A673 (cell line): ENCODE measurements at regions not wholly inside any gene's neighbourhood (a gene's known extent, or its start where the extent isn't known, plus 50 kb on each side); places are given as distances from the start of the nearest gene placed in this dataset.

ENCODE experiments used
- BruUV-seq: library from RNA; stranded (reverse); fragments of 400-500 nt; replicated peaks from 2 replicates; lab custom pipeline; 2021; lab: Mats Ljungman, UMichigan
- CTCF ChIA-PET: fragments of 300-600 bp; sonication (Branson Sonifier 250); formaldehyde crosslinking; loops from one replicate; lab custom pipeline; 2022; ENCODE audit warnings: antibody characterized with exemption; lab: Charles Lee
- POLR2A ChIA-PET: fragments of 300-600 bp; sonication (Branson Sonifier 250); formaldehyde crosslinking; loops from one replicate; lab custom pipeline; 2022; ENCODE audit warnings: antibody characterized with exemption; ENCODE audit not compliant: low non-redundant PET; lab: Charles Lee
- DNase-seq: peaks from one replicate; pipeline ENCODE4 v3.0.0-alpha.2; 2015; ENCODE audit warnings: low spot score
- H3K27ac ChIP-seq: fragments of 200-600 bp; sonication (generic); 2 replicates; pipeline ENCODE4 v1.5.1; 2016; ENCODE audit warnings: mixed run types, low read depth, mild to moderate bottlenecking, mixed read lengths, antibody characterized with exemption, low read length; ENCODE audit not compliant: poor library complexity, severe bottlenecking
- H3K27me3 ChIP-seq: fragments of 200-600 bp; sonication (generic); replicated peaks from 2 replicates; pipeline ENCODE4 v1.6.1; 2017; ENCODE audit warnings: mixed run types, low read depth, mild to moderate bottlenecking, mixed read lengths, antibody characterized with exemption, low read length; ENCODE audit not compliant: insufficient read depth, poor library complexity
- H3K36me3 ChIP-seq: fragments of 200-600 bp; sonication (generic); 2 replicates; pipeline ENCODE4 v1.6.1; 2016; ENCODE audit warnings: mixed run types, mild to moderate bottlenecking, mixed read lengths, antibody characterized with exemption, low read length; ENCODE audit not compliant: insufficient read depth, poor library complexity, severe bottlenecking
- H3K4me1 ChIP-seq: fragments of 200-600 bp; sonication (generic); 2 replicates; pipeline ENCODE4 v1.6.1; 2017; ENCODE audit warnings: mixed run types, mild to moderate bottlenecking, mixed read lengths, antibody characterized with exemption, low read length; ENCODE audit not compliant: insufficient read depth, poor library complexity, severe bottlenecking
- H3K4me3 ChIP-seq: fragments of 200-600 bp; sonication (generic); 2 replicates; pipeline ENCODE4 v1.5.1; 2016; ENCODE audit warnings: low read depth, mixed run types, mild to moderate bottlenecking, mixed read lengths, low read length; ENCODE audit not compliant: poor library complexity, severe bottlenecking
- H3K9me3 ChIP-seq: fragments of 200-600 bp; sonication (generic); 2 replicates; pipeline ENCODE4 v1.6.1; 2016; ENCODE audit warnings: mixed run types, low read depth, mild to moderate bottlenecking, mixed read lengths, antibody characterized with exemption, low read length; ENCODE audit not compliant: poor library complexity, severe bottlenecking
- CTCF ChIP-seq: fragments of 300-800, 200-600 bp; sonication (generic); conservative IDR thresholded peaks from 2 replicates; pipeline ENCODE4 v1.5.1; 2017; ENCODE audit warnings: low read depth, mild to moderate bottlenecking, antibody characterized with exemption, low read length, moderate library complexity, mixed read lengths
- EZH2 ChIP-seq: fragments of 200-600 bp; sonication (generic); IDR thresholded peaks from 2 replicates; pipeline ENCODE4 v1.6.1; 2017; ENCODE audit warnings: borderline replicate concordance, low read depth, mild to moderate bottlenecking, mixed read lengths, antibody characterized with exemption, low read length; ENCODE audit not compliant: poor library complexity, severe bottlenecking
- intact Hi-C: fragments of 100-400 bp; cut with micrococcal nuclease; formaldehyde crosslinking; loops from one replicate; pipeline ENCODE4 v1.10.0; 2022; ENCODE audit not compliant: unreplicated experiment

- no peak for DNase-seq
- Histone ChIP-seq H3K4me1 (no peaks in the 10 kb centered on the region), H3K4me3 (no peak overlapping the region), H3K36me3 (no peaks in the 10 kb centered on the region), H3K27ac (no peak overlapping the region), H3K9me3 (peaks cover 42% of the 10 kb centered on the region), H3K27me3 (no peaks in the 10 kb centered on the region)
- POLR2A ChIA-PET = no interaction called here
- no TSS peak for BruUV-seq
- TF ChIP-seq EZH2 = no peak
- TF ChIP-seq CTCF = no peak
- intact Hi-C loops = no loop called here
- CTCF ChIA-PET = no interaction called here
These were observed 85.4 kb downstream of the IRX2 start for GRCh38 chr5:2666081-2666480.

GRCh38 chr5:2663489-2663888 is 88.0 kb downstream of the IRX2 start:
- POLR2A ChIA-PET = no interaction called here
- Histone ChIP-seq H3K36me3 (no peaks in the 10 kb centered on the region), H3K4me3 (no peak overlapping the region), H3K27me3 (no peaks in the 10 kb centered on the region), H3K27ac (no peak overlapping the region), H3K4me1 (no peaks in the 10 kb centered on the region), H3K9me3 (peaks cover 42% of the 10 kb centered on the region)
- TF ChIP-seq EZH2 = no peak
- no peak for TF ChIP-seq CTCF
- CTCF ChIA-PET = no interaction called here
- no TSS peak for BruUV-seq
- intact Hi-C loops = no loop called here
- no peak for DNase-seq

GRCh38 chr5:2660315-2660714 is 91.2 kb downstream of the IRX2 start:
- ChIA-PET CTCF (no interaction called here), POLR2A (no interaction called here)
- TF ChIP-seq EZH2 (no peak), CTCF (no peak)
- Histone ChIP-seq H3K36me3 (no peaks in the 10 kb centered on the region), H3K4me3 (no peak overlapping the region), H3K4me1 (no peaks in the 10 kb centered on the region), H3K27ac (no peak overlapping the region), H3K27me3 (no peaks in the 10 kb centered on the region), H3K9me3 (peaks cover 47% of the 10 kb centered on the region)
- intact Hi-C loops = no loop called here
- no peak for DNase-seq
- BruUV-seq = no TSS peak
